ENCODE measurements at regions not wholly inside any gene's neighbourhood (a gene's known extent, or its start where the extent isn't known, plus 50 kb on each side); places are given as distances from the start of the nearest gene placed in this dataset.

GRCh38 chr5:124806373-124807077, 60.1 kb upstream of the ZNF608 start:
- peak in 1 of 2 donors; percentile 69 for DNase-seq (ENCODE audit: low spot score in 2 of 2)
- no peaks in the 10 kb centered on the region for H3K9me3 ChIP-seq
- peaks cover 13% of the 10 kb centered on the region for H3K4me1 ChIP-seq
- 38% methylated on average over 12 of the region's 12 CpGs for WGBS
- H3K36me3 ChIP-seq, result no peaks in the 10 kb centered on the region
- H3K4me3 ChIP-seq, result no peak overlapping the region
- TF ChIP-seq POLR2AphosphoS5 (IDR thresholded peaks at IDR 0.05) (no peak), POLR2A (IDR thresholded peaks at IDR 0.05) (no peak), EP300 (IDR thresholded peaks at IDR 0.05) (no peak), CTCF (IDR thresholded peaks at IDR 0.05) (no peak)
- H3K27ac ChIP-seq, result no peak overlapping the region
- no peaks in the 10 kb centered on the region for H3K27me3 ChIP-seq

DNA sequence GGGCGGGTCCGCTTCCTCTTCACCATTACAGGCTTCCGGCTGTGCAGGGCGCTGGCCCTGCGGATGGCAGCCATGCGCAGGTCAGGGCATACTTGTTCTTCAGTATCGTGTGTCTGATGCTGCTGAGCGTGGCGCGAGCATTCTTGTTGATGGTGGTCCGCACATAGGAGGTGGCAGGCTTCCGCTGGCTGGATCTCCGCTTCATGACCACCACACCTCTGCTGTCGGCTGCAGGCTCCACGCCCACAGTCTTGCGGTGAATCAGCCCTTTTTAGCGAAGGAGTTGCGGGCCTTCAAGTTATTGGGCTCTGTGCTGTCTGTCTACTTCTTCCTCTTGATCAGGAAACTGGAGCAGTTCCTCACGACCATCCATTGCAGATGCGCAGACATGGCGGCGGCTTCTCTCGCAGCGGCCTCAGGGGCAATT, 62.4 kb upstream of the ZNF608 start:
- 97% methylated on average over 24 of the region's 24 CpGs for whole genome bisulfite sequencing
- H3K4me1 ChIP-seq, result peaks cover 13% of the 10 kb centered on the region
- TF ChIP-seq EP300 (IDR thresholded peaks at IDR 0.05) (no peak), CTCF (IDR thresholded peaks at IDR 0.05) (no peak), POLR2A (IDR thresholded peaks at IDR 0.05) (no peak), POLR2AphosphoS5 (IDR thresholded peaks at IDR 0.05) (no peak)
- no peak overlapping the region for H3K4me3 ChIP-seq
- H3K27me3 ChIP-seq, result no peaks in the 10 kb centered on the region
- no peaks in the 10 kb centered on the region for H3K9me3 ChIP-seq
- DNase-seq (ENCODE audit: low spot score in 2 of 2), result no peak
- no peaks in the 10 kb centered on the region for H3K36me3 ChIP-seq
- H3K27ac ChIP-seq, result no peak overlapping the region

- no peak overlapping the region for H3K27ac ChIP-seq
- H3K36me3 ChIP-seq, result no peaks in the 10 kb centered on the region
- 85% methylated on average over 3 of the region's 3 CpGs for WGBS
- H3K9me3 ChIP-seq, result no peaks in the 10 kb centered on the region
- no peak for DNase-seq (ENCODE audit: low spot score in 2 of 2)
- H3K27me3 ChIP-seq, result no peaks in the 10 kb centered on the region
- no peak for TF ChIP-seq POLR2AphosphoS5 (IDR thresholded peaks at IDR 0.05)
- no peak for TF ChIP-seq CTCF (IDR thresholded peaks at IDR 0.05)
- TF ChIP-seq EP300 (IDR thresholded peaks at IDR 0.05), result no peak
- TF ChIP-seq POLR2A (IDR thresholded peaks at IDR 0.05), result no peak
- peaks cover 13% of the 10 kb centered on the region for H3K4me1 ChIP-seq
- H3K4me3 ChIP-seq, result no peak overlapping the region
Measured at GRCh38 chr5:124810396-124811006, 64.1 kb upstream of the ZNF608 start.

DNA sequence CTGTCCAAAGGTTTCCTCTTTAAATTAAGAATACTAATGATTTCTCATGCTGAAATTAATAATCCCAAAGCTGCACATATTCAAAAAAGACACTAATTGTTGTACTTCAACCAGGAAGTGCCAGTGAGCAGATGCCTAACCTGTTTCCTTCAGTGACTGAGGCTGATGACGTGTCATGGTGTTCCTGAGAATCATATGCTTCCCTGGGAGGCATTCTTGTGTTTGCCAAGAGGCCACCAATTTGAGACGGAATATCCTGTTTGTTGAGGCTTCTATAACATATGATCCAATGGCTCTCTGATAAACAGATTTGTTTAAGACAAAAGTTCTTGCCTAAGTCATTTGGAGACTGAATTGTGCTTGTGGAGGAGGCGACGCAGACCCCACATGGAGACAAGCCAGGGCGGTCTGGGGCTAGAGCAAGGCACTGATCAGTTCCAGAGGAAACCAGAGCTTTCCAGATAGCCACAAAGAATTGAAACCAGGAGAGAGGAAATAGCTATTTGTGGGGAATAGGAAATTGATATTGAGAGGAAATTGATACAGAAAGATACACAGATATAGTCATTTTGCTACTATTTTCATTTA, 66.4 kb upstream of the ZNF608 start:
- no peaks in the 10 kb centered on the region for H3K36me3 ChIP-seq
- H3K4me1 ChIP-seq, result no peaks in the 10 kb centered on the region
- H3K27ac ChIP-seq, result no peak overlapping the region
- WGBS, result 75% methylated on average over 5 of the region's 5 CpGs
- no peaks in the 10 kb centered on the region for H3K27me3 ChIP-seq
- TF ChIP-seq POLR2AphosphoS5 (IDR thresholded peaks at IDR 0.05) (no peak), CTCF (IDR thresholded peaks at IDR 0.05) (no peak), EP300 (IDR thresholded peaks at IDR 0.05) (no peak), POLR2A (IDR thresholded peaks at IDR 0.05) (no peak)
- H3K9me3 ChIP-seq, result no peaks in the 10 kb centered on the region
- H3K4me3 ChIP-seq, result no peak overlapping the region
- no peak for DNase-seq (ENCODE audit: low spot score in 2 of 2)

GRCh38 chr5:124816381-124816780, 69.9 kb upstream of the ZNF608 start:
- Histone ChIP-seq H3K4me3 (no peak overlapping the region), H3K9me3 (no peaks in the 10 kb centered on the region), H3K27me3 (no peaks in the 10 kb centered on the region), H3K27ac (no peak overlapping the region), H3K4me1 (no peaks in the 10 kb centered on the region), H3K36me3 (no peaks in the 10 kb centered on the region)
- TF ChIP-seq CTCF (IDR thresholded peaks at IDR 0.05) (no peak), POLR2A (IDR thresholded peaks at IDR 0.05) (no peak), EP300 (IDR thresholded peaks at IDR 0.05) (no peak), POLR2AphosphoS5 (IDR thresholded peaks at IDR 0.05) (no peak)
- DNase-seq (ENCODE audit: low spot score in 2 of 2), result no peak
- 76% methylated on average over 7 of the region's 7 CpGs for WGBS

Data from suprapubic skin (tissue), 4 donors.